Spinal cord (tissue), 9 donors: ENCODE measurements at regions not wholly inside any gene's neighbourhood (a gene's known extent, or its start where the extent isn't known, plus 50 kb on each side); places are given as distances from the start of the nearest gene placed in this dataset.

Source experiments
- DNase-seq, 6 donors: peaks; one replicate each; pipeline versions ENCODE4 v3.0.0 to v3.0.0-alpha.2; 2013 to 2015; ENCODE audit warnings: low spot score in 6 of 6, low read depth in 4 of 6
- H3K27ac ChIP-seq: one replicate; pipeline ENCODE4 v1.5.1; 2013; ENCODE audit warnings: low read depth, low read length, control low read depth
- H3K27me3 ChIP-seq: one replicate; pipeline ENCODE4 v1.6.1; 2013; ENCODE audit warnings: low read length; ENCODE audit not compliant: control insufficient read depth, insufficient read depth
- H3K36me3 ChIP-seq: one replicate; pipeline ENCODE4 v1.6.1; 2013; ENCODE audit warnings: low read length; ENCODE audit not compliant: control insufficient read depth, insufficient read depth
- H3K4me1 ChIP-seq: one replicate; pipeline ENCODE4 v1.6.1; 2013; ENCODE audit warnings: low read length; ENCODE audit not compliant: control insufficient read depth, insufficient read depth
- H3K4me3 ChIP-seq: one replicate; pipeline ENCODE4 v1.5.1; 2013; ENCODE audit warnings: low read depth, low read length, control low read depth
- H3K9me3 ChIP-seq: one replicate; pipeline ENCODE4 v1.6.1; 2013; ENCODE audit warnings: low read length; ENCODE audit not compliant: control insufficient read depth, insufficient read depth
- WGBS: methylation state at CpG from one replicate; pipeline ENCODE4 v1.1.5; 2013; ENCODE audit warnings: missing lambda C conversion rate; ENCODE audit not compliant: insufficient coverage; 5-methylcytosine and 5-hydroxymethylcytosine counted together
- donor health status: healthy.

GRCh38 chr12:71041476-71041875 is 116.3 kb downstream of the TSPAN8 start:
- no peak for DNase-seq
- 100% methylated on average over 1 of the region's 2 CpGs for WGBS
- H3K9me3 ChIP-seq: no peaks in the 10 kb centered on the region

GRCh38 chr12:71038960-71039359 is 118.4 kb upstream of the PTPRR start:
- WGBS: 89% methylated on average over 1 of the region's 1 CpG
- DNase-seq: no peak
- no peaks in the 10 kb centered on the region for H3K27me3 ChIP-seq
- H3K9me3 ChIP-seq: no peaks in the 10 kb centered on the region
- H3K4me1 ChIP-seq: no peaks in the 10 kb centered on the region
- no peak overlapping the region for H3K27ac ChIP-seq
- H3K4me3 ChIP-seq: no peak overlapping the region
- H3K36me3 ChIP-seq: no peaks in the 10 kb centered on the region

More at GRCh38 chr12:71041476-71041875, 116.3 kb downstream of the TSPAN8 start:
- Histone ChIP-seq H3K4me1 (no peaks in the 10 kb centered on the region), H3K27ac (no peak overlapping the region), H3K4me3 (no peak overlapping the region), H3K36me3 (no peaks in the 10 kb centered on the region), H3K27me3 (no peaks in the 10 kb centered on the region)

- no CpG with 5 or more reads among the region's 1 CpG for WGBS
- no peaks in the 10 kb centered on the region for H3K27me3 ChIP-seq
- DNase-seq: no peak
- no peak overlapping the region for H3K27ac ChIP-seq
- no peaks in the 10 kb centered on the region for H3K36me3 ChIP-seq
- no peaks in the 10 kb centered on the region for H3K4me1 ChIP-seq
- H3K4me3 ChIP-seq: no peak overlapping the region
- no peaks in the 10 kb centered on the region for H3K9me3 ChIP-seq
Observed at GRCh38 chr12:71036526-71036925, 116.0 kb upstream of the PTPRR start.

- Histone ChIP-seq H3K9me3 (no peaks in the 10 kb centered on the region), H3K4me1 (no peaks in the 10 kb centered on the region), H3K27ac (no peak overlapping the region), H3K36me3 (no peaks in the 10 kb centered on the region), H3K27me3 (no peaks in the 10 kb centered on the region), H3K4me3 (no peak overlapping the region)
- 82% methylated on average over 3 of the region's 4 CpGs for WGBS
- DNase-seq: no peak
Observed at GRCh38 chr12:71032933-71033332, 112.4 kb upstream of the PTPRR start.

- no CpG with 5 or more reads among the region's 3 CpGs for WGBS
Observed at GRCh38 chr12:71029302-71029701, 108.8 kb upstream of the PTPRR start.

GRCh38 chr12:71027856-71028255 is 107.3 kb upstream of the PTPRR start:
- no peak overlapping the region for H3K27ac ChIP-seq
- no peaks in the 10 kb centered on the region for H3K36me3 ChIP-seq
- H3K27me3 ChIP-seq: no peaks in the 10 kb centered on the region
- 32% methylated on average over 6 of the region's 7 CpGs for WGBS
- no peaks in the 10 kb centered on the region for H3K9me3 ChIP-seq
- DNase-seq: no peak
- no peak overlapping the region for H3K4me3 ChIP-seq
- no peaks in the 10 kb centered on the region for H3K4me1 ChIP-seq

More at GRCh38 chr12:71029302-71029701, 108.8 kb upstream of the PTPRR start:
- H3K9me3 ChIP-seq: no peaks in the 10 kb centered on the region
- DNase-seq: no peak
- H3K4me3 ChIP-seq: no peak overlapping the region
- no peaks in the 10 kb centered on the region for H3K4me1 ChIP-seq
- H3K36me3 ChIP-seq: no peaks in the 10 kb centered on the region
- H3K27me3 ChIP-seq: no peaks in the 10 kb centered on the region
- no peak overlapping the region for H3K27ac ChIP-seq

- Histone ChIP-seq H3K4me1 (no peaks in the 10 kb centered on the region), H3K27ac (no peak overlapping the region), H3K9me3 (no peaks in the 10 kb centered on the region), H3K4me3 (no peak overlapping the region), H3K27me3 (no peaks in the 10 kb centered on the region), H3K36me3 (no peaks in the 10 kb centered on the region)
- no peak for DNase-seq
- WGBS: no CpG with 5 or more reads among the region's 2 CpGs
Observed at GRCh38 chr12:71024827-71025226, 104.3 kb upstream of the PTPRR start.

- Histone ChIP-seq H3K4me1 (no peaks in the 10 kb centered on the region), H3K36me3 (no peaks in the 10 kb centered on the region), H3K27me3 (no peaks in the 10 kb centered on the region), H3K9me3 (no peaks in the 10 kb centered on the region), H3K4me3 (no peak overlapping the region), H3K27ac (no peak overlapping the region)
- DNase-seq: no peak
- no CpG with 5 or more reads among the region's 5 CpGs for WGBS
Observed at GRCh38 chr12:71024281-71024680, 103.7 kb upstream of the PTPRR start.

GRCh38 chr12:71021491-71021890 is 101.0 kb upstream of the PTPRR start:
- no peak for DNase-seq
- Histone ChIP-seq H3K27ac (no peak overlapping the region), H3K4me3 (no peak overlapping the region), H3K36me3 (no peaks in the 10 kb centered on the region), H3K27me3 (no peaks in the 10 kb centered on the region), H3K9me3 (no peaks in the 10 kb centered on the region), H3K4me1 (no peaks in the 10 kb centered on the region)
- WGBS: 38% methylated on average over 2 of the region's 3 CpGs

GRCh38 chr12:71019282-71019831 is 98.8 kb upstream of the PTPRR start:
- H3K9me3 ChIP-seq: no peaks in the 10 kb centered on the region
- 78% methylated on average over 4 of the region's 6 CpGs for WGBS
- no peak overlapping the region for H3K27ac ChIP-seq
- no peaks in the 10 kb centered on the region for H3K4me1 ChIP-seq
- no peak overlapping the region for H3K4me3 ChIP-seq
- no peaks in the 10 kb centered on the region for H3K27me3 ChIP-seq
- DNase-seq: no peak
- H3K36me3 ChIP-seq: no peaks in the 10 kb centered on the region
